Panc1 (cell line): ENCODE measurements at regions not wholly inside any gene's neighbourhood (a gene's known extent, or its start where the extent isn't known, plus 50 kb on each side); places are given as distances from the start of the nearest gene placed in this dataset.

ENCODE experiments used
- ATAC-seq: fragments of 200-7000 bp; cut with Tn5 transposase; 2 replicates; pipeline ENCODE4 v1.9.1; 2020; ENCODE audit warnings: mild to moderate bottlenecking, moderate library complexity
- BruUV-seq: library from RNA; stranded (reverse); fragments of 400-500 nt; replicated peaks from 2 replicates; lab custom pipeline; 2021; lab: Mats Ljungman, UMichigan
- CTCF ChIA-PET: fragments of 300-600 bp; sonication (Branson Sonifier 250); formaldehyde crosslinking; loops from one replicate; lab custom pipeline; 2022; ENCODE audit warnings: antibody characterized with exemption; lab: Charles Lee
- POLR2A ChIA-PET: fragments of 300-600 bp; sonication (Branson Sonifier 250); formaldehyde crosslinking; loops from one replicate; lab custom pipeline; 2022; ENCODE audit warnings: antibody characterized with exemption; lab: Charles Lee
- DNase-seq: peaks from one replicate; pipeline ENCODE4 v3.0.0-alpha.2; 2010; ENCODE audit warnings: low read depth, low spot score
- H3K27ac ChIP-seq: 2 replicates; pipeline ENCODE4 v1.5.1; 2011; ENCODE audit warnings: mild to moderate bottlenecking, low read length, inconsistent platforms
- H3K27me3 ChIP-seq: fragments of 200-500 bp; sonication (Bioruptor generic); 2 replicates; pipeline ENCODE4 v1.6.0; 2014; ENCODE audit warnings: low read length, inconsistent platforms; ENCODE audit not compliant: control insufficient read depth, insufficient read depth
- H3K36me3 ChIP-seq: fragments of 200-500 bp; sonication (Bioruptor generic); 2 replicates; pipeline ENCODE4 v1.5.1; 2014; ENCODE audit warnings: inconsistent platforms, mild to moderate bottlenecking, low read length, moderate library complexity; ENCODE audit not compliant: control insufficient read depth, insufficient read depth
- H3K4me1 ChIP-seq: 2 replicates; pipeline ENCODE4 v1.5.1; 2011; ENCODE audit warnings: inconsistent platforms, mild to moderate bottlenecking, low read length, moderate library complexity; ENCODE audit not compliant: control insufficient read depth, insufficient read depth
- H3K4me3 ChIP-seq, 2 experiments: 2 replicates each; pipeline ENCODE4 v1.5.1; 2011 to 2012; ENCODE audit warnings: low read depth in 2 of 2, low read length in 2 of 2, mild to moderate bottlenecking in 2 of 2, inconsistent platforms in 1 of 2, moderate library complexity in 1 of 2
- H3K9me3 ChIP-seq: fragments of 200-500 bp; sonication (Bioruptor generic); 2 replicates; pipeline ENCODE4 v1.5.1; 2014; ENCODE audit warnings: low read depth, mild to moderate bottlenecking, inconsistent platforms, low read length, moderate library complexity; ENCODE audit not compliant: control insufficient read depth, insufficient read depth
- POLR2AphosphoS5 ChIP-seq: IDR thresholded peaks from 2 replicates; pipeline ENCODE4 v1.6.1; 2012; ENCODE audit warnings: mild to moderate bottlenecking, low read depth, low read length, moderate library complexity
- SIN3A ChIP-seq: IDR thresholded peaks from 2 replicates; pipeline ENCODE4 v1.6.1; 2012; ENCODE audit warnings: low read depth, mild to moderate bottlenecking, low read length, moderate library complexity, borderline replicate concordance; ENCODE audit not compliant: insufficient read depth
- TCF7L2 ChIP-seq: IDR thresholded peaks from 2 replicates; pipeline ENCODE4 v1.6.1; 2011; ENCODE audit warnings: mild to moderate bottlenecking, low read depth, low read length, inconsistent platforms
- in situ Hi-C: cut with HindIII; loops from 2 replicates; pipeline ENCODE4 v1.10.0; 2016; ENCODE audit warnings: low sequenced_read_pairs, low pct_unique_long_range_greater_than_20kb
- intact Hi-C: fragments of 100-400 bp; cut with micrococcal nuclease; formaldehyde crosslinking; loops from one replicate; pipeline ENCODE4 v1.10.0; 2022; ENCODE audit not compliant: unreplicated experiment
- TF ChIP-seq, protein P1 (sequence below): fragments of 450-650 bp; IDR thresholded peaks from 2 replicates; pipeline ENCODE4 v1.5.1; 2017; ENCODE audit warnings: mild to moderate bottlenecking
- TF ChIP-seq, protein P2 (sequence below), 2 experiments: IDR thresholded peaks; 2 replicates each; pipeline ENCODE4 v1.6.1; 2011 to 2012; ENCODE audit warnings: low read depth in 2 of 2, control low read depth in 1 of 2, low read length in 1 of 2, mild to moderate bottlenecking in 1 of 2, moderate library complexity in 1 of 2; ENCODE audit not compliant: insufficient read depth in 1 of 2

DNA sequence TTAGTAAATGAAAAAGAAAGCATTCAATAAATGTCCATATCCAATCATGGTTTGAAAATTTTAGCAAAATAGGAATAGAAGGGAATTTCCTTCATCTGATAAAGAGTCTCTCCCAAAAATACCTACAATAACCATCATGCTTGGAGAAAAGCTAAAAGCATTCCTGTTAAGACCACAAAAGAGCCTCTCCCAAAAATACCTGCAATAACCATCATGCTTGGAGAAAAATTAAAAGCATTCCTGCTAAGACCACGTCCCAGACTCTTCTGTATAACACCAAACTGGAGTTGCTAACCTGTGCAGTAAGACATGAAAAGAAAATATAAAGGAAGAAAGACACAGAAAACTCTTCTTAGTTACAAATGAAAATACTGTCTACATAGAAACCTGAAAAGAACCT is 69.4 kb downstream of the LINC01488 start:
- Histone ChIP-seq H3K4me1 (no peaks in the 10 kb centered on the region), H3K27ac (no peak overlapping the region), H3K4me3 (no peak overlapping the region), H3K36me3 (no peaks in the 10 kb centered on the region), H3K27me3 (no peaks in the 10 kb centered on the region), H3K9me3 (peaks cover 7% of the 10 kb centered on the region; the same call in 1 of the 2 replicates)
- no peak for DNase-seq
- TF ChIP-seq SIN3A = no peak
- no peak for TF ChIP-seq TCF7L2
- no peak for TF ChIP-seq POLR2AphosphoS5
- TF ChIP-seq, protein P1, sequence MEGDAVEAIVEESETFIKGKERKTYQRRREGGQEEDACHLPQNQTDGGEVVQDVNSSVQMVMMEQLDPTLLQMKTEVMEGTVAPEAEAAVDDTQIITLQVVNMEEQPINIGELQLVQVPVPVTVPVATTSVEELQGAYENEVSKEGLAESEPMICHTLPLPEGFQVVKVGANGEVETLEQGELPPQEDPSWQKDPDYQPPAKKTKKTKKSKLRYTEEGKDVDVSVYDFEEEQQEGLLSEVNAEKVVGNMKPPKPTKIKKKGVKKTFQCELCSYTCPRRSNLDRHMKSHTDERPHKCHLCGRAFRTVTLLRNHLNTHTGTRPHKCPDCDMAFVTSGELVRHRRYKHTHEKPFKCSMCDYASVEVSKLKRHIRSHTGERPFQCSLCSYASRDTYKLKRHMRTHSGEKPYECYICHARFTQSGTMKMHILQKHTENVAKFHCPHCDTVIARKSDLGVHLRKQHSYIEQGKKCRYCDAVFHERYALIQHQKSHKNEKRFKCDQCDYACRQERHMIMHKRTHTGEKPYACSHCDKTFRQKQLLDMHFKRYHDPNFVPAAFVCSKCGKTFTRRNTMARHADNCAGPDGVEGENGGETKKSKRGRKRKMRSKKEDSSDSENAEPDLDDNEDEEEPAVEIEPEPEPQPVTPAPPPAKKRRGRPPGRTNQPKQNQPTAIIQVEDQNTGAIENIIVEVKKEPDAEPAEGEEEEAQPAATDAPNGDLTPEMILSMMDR = no peak
- TF ChIP-seq, protein P2, sequence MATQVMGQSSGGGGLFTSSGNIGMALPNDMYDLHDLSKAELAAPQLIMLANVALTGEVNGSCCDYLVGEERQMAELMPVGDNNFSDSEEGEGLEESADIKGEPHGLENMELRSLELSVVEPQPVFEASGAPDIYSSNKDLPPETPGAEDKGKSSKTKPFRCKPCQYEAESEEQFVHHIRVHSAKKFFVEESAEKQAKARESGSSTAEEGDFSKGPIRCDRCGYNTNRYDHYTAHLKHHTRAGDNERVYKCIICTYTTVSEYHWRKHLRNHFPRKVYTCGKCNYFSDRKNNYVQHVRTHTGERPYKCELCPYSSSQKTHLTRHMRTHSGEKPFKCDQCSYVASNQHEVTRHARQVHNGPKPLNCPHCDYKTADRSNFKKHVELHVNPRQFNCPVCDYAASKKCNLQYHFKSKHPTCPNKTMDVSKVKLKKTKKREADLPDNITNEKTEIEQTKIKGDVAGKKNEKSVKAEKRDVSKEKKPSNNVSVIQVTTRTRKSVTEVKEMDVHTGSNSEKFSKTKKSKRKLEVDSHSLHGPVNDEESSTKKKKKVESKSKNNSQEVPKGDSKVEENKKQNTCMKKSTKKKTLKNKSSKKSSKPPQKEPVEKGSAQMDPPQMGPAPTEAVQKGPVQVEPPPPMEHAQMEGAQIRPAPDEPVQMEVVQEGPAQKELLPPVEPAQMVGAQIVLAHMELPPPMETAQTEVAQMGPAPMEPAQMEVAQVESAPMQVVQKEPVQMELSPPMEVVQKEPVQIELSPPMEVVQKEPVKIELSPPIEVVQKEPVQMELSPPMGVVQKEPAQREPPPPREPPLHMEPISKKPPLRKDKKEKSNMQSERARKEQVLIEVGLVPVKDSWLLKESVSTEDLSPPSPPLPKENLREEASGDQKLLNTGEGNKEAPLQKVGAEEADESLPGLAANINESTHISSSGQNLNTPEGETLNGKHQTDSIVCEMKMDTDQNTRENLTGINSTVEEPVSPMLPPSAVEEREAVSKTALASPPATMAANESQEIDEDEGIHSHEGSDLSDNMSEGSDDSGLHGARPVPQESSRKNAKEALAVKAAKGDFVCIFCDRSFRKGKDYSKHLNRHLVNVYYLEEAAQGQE (IDR thresholded peaks at IDR 0.05; ENCODE audit: insufficient read depth in 1 of 2, low read depth in 2 of 2, low read length in 1 of 2) = no peak
- ChIA-PET CTCF (no interaction called here), POLR2A (no interaction called here)
- no TSS peak for BruUV-seq
- intact Hi-C loops = no loop called here
- in situ Hi-C loops = no loop called here
- ATAC-seq = no peak

DNA sequence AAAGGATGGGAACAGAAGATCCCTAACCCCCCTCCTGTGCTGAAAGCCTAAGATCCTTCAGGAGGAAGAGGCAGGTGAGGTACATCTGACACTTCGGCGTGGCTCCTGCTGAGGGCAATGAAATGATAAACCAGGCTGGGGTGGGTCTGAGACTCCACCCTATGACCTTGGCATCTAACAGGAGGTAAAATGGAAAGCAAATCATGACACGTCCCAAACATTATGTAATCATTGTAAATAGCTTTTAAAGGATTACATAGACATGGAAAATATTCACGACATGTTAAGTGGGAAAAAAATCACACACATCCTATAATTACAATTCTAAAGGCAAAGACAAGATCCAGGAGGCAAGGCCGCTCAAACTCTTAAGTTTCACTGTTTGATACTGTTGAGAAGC is 70.5 kb downstream of the LINC01488 start:
- no TSS peak for BruUV-seq
- ChIA-PET POLR2A (interaction anchor here (0.7 kb wide), 1 partner anchor 90 kb away, joined by 11 read pairs; no protein-coding TSS in a partner anchor), CTCF (no interaction called here)
- no peak overlapping the region for H3K27ac ChIP-seq
- no peak for ATAC-seq
- TF ChIP-seq, protein P2 (IDR thresholded peaks at IDR 0.05; ENCODE audit: insufficient read depth in 1 of 2, low read depth in 2 of 2, low read length in 1 of 2) = no peak
- TF ChIP-seq POLR2AphosphoS5 (no peak), SIN3A (no peak)
- TF ChIP-seq, protein P1 = no peak
- in situ Hi-C loops (no loop called here), intact Hi-C loops (no loop called here)
- H3K36me3 ChIP-seq = no peaks in the 10 kb centered on the region
- DNase-seq = no peak
- no peaks in the 10 kb centered on the region for H3K27me3 ChIP-seq
- no peaks in the 10 kb centered on the region for H3K4me1 ChIP-seq
- H3K9me3 ChIP-seq = peaks cover 7% of the 10 kb centered on the region; the same call in 1 of the 2 replicates
- H3K4me3 ChIP-seq = no peak overlapping the region
